ENCODE measurements at regions not wholly inside any gene's neighbourhood (a gene's known extent, or its start where the extent isn't known, plus 50 kb on each side); places are given as distances from the start of the nearest gene placed in this dataset.

GRCh38 chr5:82636591-82636990 is 358.4 kb upstream of the RPS23 start:
- TF ChIP-seq POLR2A (IDR thresholded peaks at IDR 0.05; ENCODE audit: low read depth) = no peak
- TF ChIP-seq CTCF (IDR thresholded peaks at IDR 0.05) = no peak
- TF ChIP-seq POLR2AphosphoS5 (IDR thresholded peaks at IDR 0.05) = no peak
- no peak for TF ChIP-seq EP300 (IDR thresholded peaks at IDR 0.05)
